Adrenal gland (tissue), 9 donors: ENCODE measurements at regions not wholly inside any gene's neighbourhood (a gene's known extent, or its start where the extent isn't known, plus 50 kb on each side); places are given as distances from the start of the nearest gene placed in this dataset.

Source experiments
- DNase-seq, 7 donors: peaks; one replicate each; pipeline ENCODE4 v3.0.0-alpha.2; 2019 to 2020
- H3K27ac ChIP-seq, 5 donors: fragments of 200-600 bp; sonication (generic) in 4 of 5; 1 replicate in 3 of 5; 2 replicates in 2 of 5; pipeline versions ENCODE4 v1.5.1 to v1.8.0; 2016 to 2020; ENCODE audit warnings: mild to moderate bottlenecking in 1 of 5
- H3K27me3 ChIP-seq: fragments of 200-600 bp; 2 replicates; pipeline ENCODE4 v1.8.0; 2021
- H3K36me3 ChIP-seq, 2 donors: fragments of 200-600 bp; replicated peaks in 1 of 2; 1 replicate in 1 of 2; 2 replicates in 1 of 2; pipeline versions ENCODE4 v1.5.1 to v1.8.0; 2018 to 2022
- H3K4me1 ChIP-seq, 2 donors: fragments of 200-600 bp; replicated peaks in 1 of 2; 1 replicate in 1 of 2; 2 replicates in 1 of 2; pipeline versions ENCODE4 v1.5.1 to v1.8.0; 2018 to 2021
- H3K4me3 ChIP-seq, 4 donors: fragments of 200-600 bp; sonication (generic) in 3 of 4; one replicate each; pipeline ENCODE4 v1.5.1; 2016 to 2018
- H3K9me3 ChIP-seq, 3 donors: fragments of 200-600 bp; sonication (generic) in 1 of 3; replicated peaks in 1 of 3; 1 replicate in 2 of 3; 2 replicates in 1 of 3; pipeline versions ENCODE4 v1.5.1 to v1.8.0; 2016 to 2021
- POLR2A ChIP-seq, 2 donors: fragments of 450-650 bp; IDR thresholded peaks; one replicate each; pipeline ENCODE4 v1.6.1; 2017; ENCODE audit warnings: antibody characterized with exemption in 2 of 2, mild to moderate bottlenecking in 2 of 2, moderate library complexity in 1 of 2
- WGBS, 4 donors: extraction: QIAGEN DNeasy Blood & Tissue Kit in 2 of 4; methylation state at CpG; one replicate each; pipeline versions ENCODE4 v1.1.5 to v1.1.7; 2013 to 2017; 5-methylcytosine and 5-hydroxymethylcytosine counted together
- intact Hi-C, 2 donors: fragments of 100-400 bp; cut with DNase I; formaldehyde crosslinking; loops; one replicate each; pipeline versions ENCODE4 v1.14.1 to v1.15.0; 2022 to 2023
- TF ChIP-seq, protein P1 (sequence below), 6 experiments: fragments of 450-650 bp in 4 of 6; fragments of 200-600 bp in 2 of 6; sonication (generic) in 1 of 6; IDR thresholded peaks; 1 replicate in 5 of 6; 2 replicates in 1 of 6; pipeline versions ENCODE4 v1.5.1 to v1.8.0; 2016 to 2021; ENCODE audit warnings: antibody characterized with exemption in 6 of 6, mild to moderate bottlenecking in 2 of 6, moderate library complexity in 1 of 6
- donor health status: healthy with polysubstance abuse.
- donor health status: Bipolar disorder and iron deficiency.
- donor health status: DM: yes; HTN: yes; CAD: no.
- donor health status: DM: no; HTN: no; CAD: no.
- donor health status: DM: no; HTN: no; CAD: no.

DNA sequence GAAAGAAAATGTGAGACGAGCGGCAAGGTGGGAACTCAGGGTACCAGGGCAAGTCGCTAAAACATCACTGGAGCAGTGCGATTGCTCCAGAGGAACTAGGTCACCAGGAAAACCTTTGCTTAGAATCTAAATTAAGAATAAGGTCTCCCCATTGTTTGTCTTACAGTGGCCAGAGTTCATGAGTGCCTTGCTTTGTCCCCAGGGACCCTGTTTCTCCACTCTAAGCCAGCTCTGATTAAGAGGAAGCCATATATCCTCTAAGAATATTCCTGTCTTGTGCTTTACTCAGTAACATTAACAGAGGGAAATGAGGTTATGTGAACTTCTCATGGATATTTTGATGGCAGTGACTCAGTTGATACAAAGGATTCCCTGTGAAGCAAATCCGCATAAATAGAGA lies 305.8 kb downstream of the CD83 start:
- no peak overlapping the region for H3K4me3 ChIP-seq
- H3K36me3 ChIP-seq = no peaks in the 10 kb centered on the region
- WGBS, 4 donors = 59 to 69% (median 65%) methylated on average over 5 of the region's 5 CpGs
- no peaks in the 10 kb centered on the region for H3K27me3 ChIP-seq
- no peak overlapping the region for H3K27ac ChIP-seq
- DNase-seq = peak in 6 of 7 donors; percentile 12 to 66 (median 34)
- H3K9me3 ChIP-seq = no peaks in the 10 kb centered on the region
- no peak for TF ChIP-seq POLR2A (IDR thresholded peaks at IDR 0.05)
- TF ChIP-seq, protein P1, sequence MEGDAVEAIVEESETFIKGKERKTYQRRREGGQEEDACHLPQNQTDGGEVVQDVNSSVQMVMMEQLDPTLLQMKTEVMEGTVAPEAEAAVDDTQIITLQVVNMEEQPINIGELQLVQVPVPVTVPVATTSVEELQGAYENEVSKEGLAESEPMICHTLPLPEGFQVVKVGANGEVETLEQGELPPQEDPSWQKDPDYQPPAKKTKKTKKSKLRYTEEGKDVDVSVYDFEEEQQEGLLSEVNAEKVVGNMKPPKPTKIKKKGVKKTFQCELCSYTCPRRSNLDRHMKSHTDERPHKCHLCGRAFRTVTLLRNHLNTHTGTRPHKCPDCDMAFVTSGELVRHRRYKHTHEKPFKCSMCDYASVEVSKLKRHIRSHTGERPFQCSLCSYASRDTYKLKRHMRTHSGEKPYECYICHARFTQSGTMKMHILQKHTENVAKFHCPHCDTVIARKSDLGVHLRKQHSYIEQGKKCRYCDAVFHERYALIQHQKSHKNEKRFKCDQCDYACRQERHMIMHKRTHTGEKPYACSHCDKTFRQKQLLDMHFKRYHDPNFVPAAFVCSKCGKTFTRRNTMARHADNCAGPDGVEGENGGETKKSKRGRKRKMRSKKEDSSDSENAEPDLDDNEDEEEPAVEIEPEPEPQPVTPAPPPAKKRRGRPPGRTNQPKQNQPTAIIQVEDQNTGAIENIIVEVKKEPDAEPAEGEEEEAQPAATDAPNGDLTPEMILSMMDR (IDR thresholded peaks at IDR 0.05) = no peak
- H3K4me1 ChIP-seq = peaks cover 0 to 3% of the 10 kb centered on the region in 2 donors
- intact Hi-C loops = no loop called here

DNA sequence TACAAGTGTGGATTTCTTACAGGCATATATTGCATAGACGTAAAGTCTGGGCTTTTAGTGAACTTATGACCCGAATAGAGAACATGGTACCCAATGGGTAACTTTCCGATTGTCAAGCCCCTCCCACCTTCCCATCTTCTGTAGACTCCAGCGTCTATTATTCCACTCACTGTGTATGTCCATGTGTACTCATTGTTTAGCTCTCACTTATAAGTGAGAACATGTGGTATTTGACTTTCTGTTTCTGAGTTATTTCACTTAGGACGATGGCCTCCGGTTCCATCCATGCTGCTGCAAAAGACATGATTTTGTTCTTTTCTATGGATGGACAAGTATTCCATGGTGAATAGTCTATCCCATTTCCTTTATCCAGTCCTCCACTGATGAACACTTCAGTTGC lies 306.4 kb downstream of the CD83 start:
- Histone ChIP-seq H3K36me3 (no peaks in the 10 kb centered on the region), H3K4me1 (peaks cover 0 to 3% of the 10 kb centered on the region in 2 donors), H3K9me3 (no peaks in the 10 kb centered on the region), H3K27ac (no peak overlapping the region), H3K27me3 (no peaks in the 10 kb centered on the region), H3K4me3 (no peak overlapping the region)
- TF ChIP-seq, protein P1 (IDR thresholded peaks at IDR 0.05) = no peak
- TF ChIP-seq POLR2A (IDR thresholded peaks at IDR 0.05) = no peak
- intact Hi-C loops = no loop called here
- no peak for DNase-seq
- 87 to 93% (median 90%) methylated on average over 6 of the region's 6 CpGs for WGBS, 4 donors

DNA sequence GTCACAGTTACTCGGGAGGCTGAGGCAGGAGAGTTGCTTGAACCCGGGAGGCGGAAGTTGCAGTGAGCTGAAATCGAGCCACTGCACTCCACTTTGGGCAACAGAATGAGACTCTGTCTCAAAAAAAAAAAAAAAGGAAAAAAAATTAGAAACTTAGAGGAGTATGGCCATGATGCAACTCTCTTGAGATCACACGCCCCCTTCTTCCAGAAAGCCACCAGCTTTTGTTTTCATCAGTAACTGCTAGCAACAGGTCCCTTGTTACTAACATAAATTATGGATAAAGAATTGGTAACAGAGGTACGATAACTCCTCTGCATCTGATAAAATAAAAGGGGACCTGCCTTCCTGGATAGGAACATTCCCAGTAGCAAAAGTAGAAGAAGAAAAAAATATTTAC lies 308.2 kb downstream of the CD83 start:
- intact Hi-C loops = no loop called here
- Histone ChIP-seq H3K4me1 (peaks cover 0 to 3% of the 10 kb centered on the region in 2 donors), H3K27ac (no peak overlapping the region), H3K36me3 (no peaks in the 10 kb centered on the region), H3K9me3 (no peaks in the 10 kb centered on the region), H3K4me3 (no peak overlapping the region), H3K27me3 (no peaks in the 10 kb centered on the region)
- whole genome bisulfite sequencing, 4 donors = 86 to 94% (median 91%) methylated on average over 6 of the region's 6 CpGs
- TF ChIP-seq, protein P1 (IDR thresholded peaks at IDR 0.05) = no peak
- no peak for TF ChIP-seq POLR2A (IDR thresholded peaks at IDR 0.05)
- no peak for DNase-seq

DNA sequence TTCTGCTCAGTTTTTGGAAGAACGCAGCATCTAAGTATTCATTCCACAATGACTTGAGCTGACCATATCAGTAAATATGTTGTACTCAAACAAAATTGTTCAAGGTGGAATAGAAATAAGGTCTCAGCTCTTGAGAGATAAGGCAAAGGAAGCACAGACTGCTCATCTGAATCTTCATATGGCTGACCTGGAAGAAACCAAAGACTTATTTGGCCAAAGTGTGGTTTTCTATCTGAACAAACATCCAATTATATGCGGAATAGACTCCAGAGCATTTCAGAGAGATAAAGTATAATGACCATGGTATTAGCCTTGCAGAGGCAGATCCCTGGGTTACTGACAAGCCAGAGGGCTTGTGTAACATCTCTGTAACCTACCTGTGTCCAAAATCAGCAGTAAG lies 308.7 kb downstream of the CD83 start:
- intact Hi-C loops = no loop called here
- Histone ChIP-seq H3K27me3 (no peaks in the 10 kb centered on the region), H3K9me3 (no peaks in the 10 kb centered on the region), H3K4me1 (peaks cover 0 to 3% of the 10 kb centered on the region in 2 donors), H3K4me3 (no peak overlapping the region), H3K27ac (no peak overlapping the region), H3K36me3 (no peaks in the 10 kb centered on the region)
- DNase-seq = no peak
- TF ChIP-seq POLR2A (IDR thresholded peaks at IDR 0.05) = no peak
- WGBS, 4 donors = 91 to 98% (median 95%) methylated on average over 2 of the region's 2 CpGs

GRCh38 chr6:14428269-14428668 lies 310.7 kb downstream of the CD83 start:
- Histone ChIP-seq H3K36me3 (no peaks in the 10 kb centered on the region), H3K27ac (no peak overlapping the region), H3K27me3 (no peaks in the 10 kb centered on the region), H3K4me1 (no peaks in the 10 kb centered on the region), H3K9me3 (no peaks in the 10 kb centered on the region), H3K4me3 (no peak overlapping the region)
- DNase-seq = no peak
- WGBS, 4 donors = 90 to 98% (median 92%) methylated on average over 3 of the region's 3 CpGs
- TF ChIP-seq POLR2A (IDR thresholded peaks at IDR 0.05) = no peak
- TF ChIP-seq, protein P1 (IDR thresholded peaks at IDR 0.05) = no peak
- intact Hi-C loops = no loop called here
